ENCODE measurements at regions not wholly inside any gene's neighbourhood (a gene's known extent, or its start where the extent isn't known, plus 50 kb on each side); places are given as distances from the start of the nearest gene placed in this dataset.

DNA sequence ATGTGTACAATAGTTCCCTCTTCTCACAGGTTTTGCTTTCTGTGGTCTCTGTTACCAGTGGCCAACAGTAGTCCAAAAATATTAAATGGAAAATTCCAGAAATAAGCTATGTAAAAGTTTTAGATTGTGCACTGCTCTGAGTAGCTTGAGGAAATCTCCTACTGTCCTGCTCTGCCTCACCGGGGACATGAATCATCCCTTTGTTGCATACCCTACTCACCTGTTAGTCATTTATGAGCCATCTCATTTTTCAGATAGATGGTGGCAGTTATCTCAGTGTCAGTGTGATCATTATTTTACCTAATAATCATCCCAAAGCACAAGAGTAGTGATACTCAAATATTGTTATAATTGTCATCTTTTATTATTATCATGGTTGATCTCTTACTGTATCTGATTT lies 688.1 kb downstream of the PLA2G4A start:
- H3K79me2 ChIP-seq (replicated peaks; ENCODE audit: insufficient read depth), result no peaks in the 10 kb centered on the region
- no peaks in the 10 kb centered on the region for H3K27me3 ChIP-seq (ENCODE audit: insufficient read depth)
- Mint-ChIP-seq H3K36me3 (ENCODE audit: low read depth) (no peaks in the 10 kb centered on the region), H3K27ac (no peak overlapping the region), H3K27me3 (ENCODE audit: insufficient read depth, low read depth, poor library complexity) (no peaks in the 10 kb centered on the region), H3K9me3 (no peaks in the 10 kb centered on the region; the same call in 2 of the 3 replicates), H3K4me1 (peaks cover 11% of the 10 kb centered on the region), H3K4me3 (no peak overlapping the region)
- no peaks in the 10 kb centered on the region for H4K20me1 ChIP-seq (replicated peaks; ENCODE audit: insufficient read depth)
- TF ChIP-seq NANOG (IDR thresholded peaks at IDR 0.05; ENCODE audit: borderline replicate concordance) (no peak), STAT1 (IDR thresholded peaks at IDR 0.05; ENCODE audit: unreplicated experiment) (no peak), POLR2AphosphoS5 (IDR thresholded peaks at IDR 0.05; ENCODE audit: low read depth) (no peak), ZNF114 (CRISPR knock-in tag; IDR thresholded peaks at IDR 0.05) (no peak), EZH2phosphoT487 (IDR thresholded peaks at IDR 0.05; ENCODE audit: unreplicated experiment) (no peak), ZNF331 (CRISPR knock-in tag; IDR thresholded peaks at IDR 0.05; ENCODE audit: low read depth) (no peak), EZH2 (IDR thresholded peaks at IDR 0.05; ENCODE audit: low read depth, unreplicated experiment) (no peak), CREB1 (CRISPR knock-in tag; IDR thresholded peaks at IDR 0.05; ENCODE audit: low read depth) (no peak), JUNB (IDR thresholded peaks at IDR 0.05; ENCODE audit: unreplicated experiment) (no peak), ETS1 (IDR thresholded peaks at IDR 0.05) (no peak), REST (IDR thresholded peaks at IDR 0.05; ENCODE audit: unreplicated experiment) (no peak)
- TF ChIP-seq, protein P1, sequence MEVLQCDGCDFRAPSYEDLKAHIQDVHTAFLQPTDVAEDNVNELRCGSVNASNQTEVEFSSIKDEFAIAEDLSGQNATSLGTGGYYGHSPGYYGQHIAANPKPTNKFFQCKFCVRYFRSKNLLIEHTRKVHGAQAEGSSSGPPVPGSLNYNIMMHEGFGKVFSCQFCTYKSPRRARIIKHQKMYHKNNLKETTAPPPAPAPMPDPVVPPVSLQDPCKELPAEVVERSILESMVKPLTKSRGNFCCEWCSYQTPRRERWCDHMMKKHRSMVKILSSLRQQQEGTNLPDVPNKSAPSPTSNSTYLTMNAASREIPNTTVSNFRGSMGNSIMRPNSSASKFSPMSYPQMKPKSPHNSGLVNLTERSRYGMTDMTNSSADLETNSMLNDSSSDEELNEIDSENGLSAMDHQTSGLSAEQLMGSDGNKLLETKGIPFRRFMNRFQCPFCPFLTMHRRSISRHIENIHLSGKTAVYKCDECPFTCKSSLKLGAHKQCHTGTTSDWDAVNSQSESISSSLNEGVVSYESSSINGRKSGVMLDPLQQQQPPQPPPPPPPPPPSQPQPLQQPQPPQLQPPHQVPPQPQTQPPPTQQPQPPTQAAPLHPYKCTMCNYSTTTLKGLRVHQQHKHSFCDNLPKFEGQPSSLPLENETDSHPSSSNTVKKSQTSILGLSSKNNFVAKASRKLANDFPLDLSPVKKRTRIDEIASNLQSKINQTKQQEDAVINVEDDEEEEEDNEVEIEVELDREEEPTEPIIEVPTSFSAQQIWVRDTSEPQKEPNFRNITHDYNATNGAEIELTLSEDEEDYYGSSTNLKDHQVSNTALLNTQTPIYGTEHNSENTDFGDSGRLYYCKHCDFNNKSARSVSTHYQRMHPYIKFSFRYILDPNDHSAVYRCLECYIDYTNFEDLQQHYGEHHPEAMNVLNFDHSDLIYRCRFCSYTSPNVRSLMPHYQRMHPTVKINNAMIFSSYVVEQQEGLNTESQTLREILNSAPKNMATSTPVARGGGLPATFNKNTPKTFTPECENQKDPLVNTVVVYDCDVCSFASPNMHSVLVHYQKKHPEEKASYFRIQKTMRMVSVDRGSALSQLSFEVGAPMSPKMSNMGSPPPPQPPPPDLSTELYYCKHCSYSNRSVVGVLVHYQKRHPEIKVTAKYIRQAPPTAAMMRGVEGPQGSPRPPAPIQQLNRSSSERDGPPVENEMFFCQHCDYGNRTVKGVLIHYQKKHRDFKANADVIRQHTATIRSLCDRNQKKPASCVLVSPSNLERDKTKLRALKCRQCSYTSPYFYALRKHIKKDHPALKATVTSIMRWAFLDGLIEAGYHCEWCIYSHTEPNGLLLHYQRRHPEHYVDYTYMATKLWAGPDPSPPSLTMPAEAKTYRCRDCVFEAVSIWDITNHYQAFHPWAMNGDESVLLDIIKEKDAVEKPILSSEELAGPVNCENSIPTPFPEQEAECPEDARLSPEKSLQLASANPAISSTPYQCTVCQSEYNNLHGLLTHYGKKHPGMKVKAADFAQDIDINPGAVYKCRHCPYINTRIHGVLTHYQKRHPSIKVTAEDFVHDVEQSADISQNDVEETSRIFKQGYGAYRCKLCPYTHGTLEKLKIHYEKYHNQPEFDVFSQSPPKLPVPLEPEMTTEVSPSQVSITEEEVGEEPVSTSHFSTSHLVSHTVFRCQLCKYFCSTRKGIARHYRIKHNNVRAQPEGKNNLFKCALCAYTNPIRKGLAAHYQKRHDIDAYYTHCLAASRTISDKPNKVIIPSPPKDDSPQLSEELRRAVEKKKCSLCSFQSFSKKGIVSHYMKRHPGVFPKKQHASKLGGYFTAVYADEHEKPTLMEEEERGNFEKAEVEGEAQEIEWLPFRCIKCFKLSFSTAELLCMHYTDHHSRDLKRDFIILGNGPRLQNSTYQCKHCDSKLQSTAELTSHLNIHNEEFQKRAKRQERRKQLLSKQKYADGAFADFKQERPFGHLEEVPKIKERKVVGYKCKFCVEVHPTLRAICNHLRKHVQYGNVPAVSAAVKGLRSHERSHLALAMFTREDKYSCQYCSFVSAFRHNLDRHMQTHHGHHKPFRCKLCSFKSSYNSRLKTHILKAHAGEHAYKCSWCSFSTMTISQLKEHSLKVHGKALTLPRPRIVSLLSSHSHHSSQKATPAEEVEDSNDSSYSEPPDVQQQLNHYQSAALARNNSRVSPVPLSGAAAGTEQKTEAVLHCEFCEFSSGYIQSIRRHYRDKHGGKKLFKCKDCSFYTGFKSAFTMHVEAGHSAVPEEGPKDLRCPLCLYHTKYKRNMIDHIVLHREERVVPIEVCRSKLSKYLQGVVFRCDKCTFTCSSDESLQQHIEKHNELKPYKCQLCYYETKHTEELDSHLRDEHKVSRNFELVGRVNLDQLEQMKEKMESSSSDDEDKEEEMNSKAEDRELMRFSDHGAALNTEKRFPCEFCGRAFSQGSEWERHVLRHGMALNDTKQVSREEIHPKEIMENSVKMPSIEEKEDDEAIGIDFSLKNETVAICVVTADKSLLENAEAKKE (CRISPR knock-in tag; IDR thresholded peaks at IDR 0.05), result no peak
- TF ChIP-seq, protein P2, sequence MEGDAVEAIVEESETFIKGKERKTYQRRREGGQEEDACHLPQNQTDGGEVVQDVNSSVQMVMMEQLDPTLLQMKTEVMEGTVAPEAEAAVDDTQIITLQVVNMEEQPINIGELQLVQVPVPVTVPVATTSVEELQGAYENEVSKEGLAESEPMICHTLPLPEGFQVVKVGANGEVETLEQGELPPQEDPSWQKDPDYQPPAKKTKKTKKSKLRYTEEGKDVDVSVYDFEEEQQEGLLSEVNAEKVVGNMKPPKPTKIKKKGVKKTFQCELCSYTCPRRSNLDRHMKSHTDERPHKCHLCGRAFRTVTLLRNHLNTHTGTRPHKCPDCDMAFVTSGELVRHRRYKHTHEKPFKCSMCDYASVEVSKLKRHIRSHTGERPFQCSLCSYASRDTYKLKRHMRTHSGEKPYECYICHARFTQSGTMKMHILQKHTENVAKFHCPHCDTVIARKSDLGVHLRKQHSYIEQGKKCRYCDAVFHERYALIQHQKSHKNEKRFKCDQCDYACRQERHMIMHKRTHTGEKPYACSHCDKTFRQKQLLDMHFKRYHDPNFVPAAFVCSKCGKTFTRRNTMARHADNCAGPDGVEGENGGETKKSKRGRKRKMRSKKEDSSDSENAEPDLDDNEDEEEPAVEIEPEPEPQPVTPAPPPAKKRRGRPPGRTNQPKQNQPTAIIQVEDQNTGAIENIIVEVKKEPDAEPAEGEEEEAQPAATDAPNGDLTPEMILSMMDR (conservative IDR thresholded peaks at IDR 0.05; ENCODE audit: low read depth in 2 of 2), result no peak
- H3K9me2 ChIP-seq (ENCODE audit: insufficient read depth), result no peaks in the 10 kb centered on the region
- H2AFZ ChIP-seq, result no peak overlapping the region
- H3K4me2 ChIP-seq, result no peak overlapping the region
- H3K36me3 ChIP-seq (ENCODE audit: insufficient read depth), result no peaks in the 10 kb centered on the region
- no peaks in the 10 kb centered on the region for H3F3A ChIP-seq (replicated peaks; ENCODE audit: low read depth)
- no peak overlapping the region for H3K27ac ChIP-seq (ENCODE audit: low read depth)
- H3K4me3 ChIP-seq, result no peak overlapping the region
- DNase-seq (ENCODE audit: low spot score) (no peak), ATAC-seq (no peak)
- H3K4me1 ChIP-seq (ENCODE audit: insufficient read depth), result 0 out of 2 replicates have a peak, but pooled peaks cover 7% of the 10 kb centered on the region

All from GM23338 (cell line).